ENCODE measurements at regions not wholly inside any gene's neighbourhood (a gene's known extent, or its start where the extent isn't known, plus 50 kb on each side); places are given as distances from the start of the nearest gene placed in this dataset.

- Histone ChIP-seq H3K27me3 (no peaks in the 10 kb centered on the region), H3K4me3 (no peak overlapping the region), H3K36me3 (no peaks in the 10 kb centered on the region), H3K9me3 (no peaks in the 10 kb centered on the region)
- DNase-seq, result no peak
Measured at GRCh38 chr12:98213556-98213955, 301.8 kb upstream of the TMPO start.

- Histone ChIP-seq H3K36me3 (no peaks in the 10 kb centered on the region), H3K9me3 (no peaks in the 10 kb centered on the region), H3K4me3 (no peak overlapping the region), H3K27me3 (no peaks in the 10 kb centered on the region)
- no peak for DNase-seq
Measured at GRCh38 chr12:98217257-98217656, 298.1 kb upstream of the TMPO start.

GRCh38 chr12:98220636-98221035 lies 294.8 kb upstream of the TMPO start:
- no peaks in the 10 kb centered on the region for H3K9me3 ChIP-seq
- H3K4me3 ChIP-seq, result no peak overlapping the region
- H3K27me3 ChIP-seq, result no peaks in the 10 kb centered on the region

GRCh38 chr12:98221243-98221808 lies 294.1 kb upstream of the TMPO start:
- Histone ChIP-seq H3K9me3 (no peaks in the 10 kb centered on the region), H3K27me3 (no peaks in the 10 kb centered on the region), H3K4me3 (no peak overlapping the region), H3K36me3 (no peaks in the 10 kb centered on the region)
- DNase-seq, result no peak

More at GRCh38 chr12:98220636-98221035, 294.8 kb upstream of the TMPO start:
- no peak for DNase-seq
- no peaks in the 10 kb centered on the region for H3K36me3 ChIP-seq

GRCh38 chr12:98222135-98222534 lies 293.3 kb upstream of the TMPO start:
- H3K36me3 ChIP-seq, result no peaks in the 10 kb centered on the region
- no peak overlapping the region for H3K4me3 ChIP-seq
- no peaks in the 10 kb centered on the region for H3K27me3 ChIP-seq
- H3K9me3 ChIP-seq, result no peaks in the 10 kb centered on the region
- no peak for DNase-seq

GRCh38 chr12:98224584-98225221 lies 290.7 kb upstream of the TMPO start:
- Histone ChIP-seq H3K27me3 (no peaks in the 10 kb centered on the region), H3K4me3 (no peak overlapping the region), H3K9me3 (no peaks in the 10 kb centered on the region), H3K36me3 (no peaks in the 10 kb centered on the region)
- no peak for DNase-seq

GRCh38 chr12:98227162-98227561 lies 288.2 kb upstream of the TMPO start:
- Histone ChIP-seq H3K9me3 (no peaks in the 10 kb centered on the region), H3K36me3 (no peaks in the 10 kb centered on the region), H3K27me3 (no peaks in the 10 kb centered on the region; the same call in 1 of the 2 replicates), H3K4me3 (no peak overlapping the region)
- DNase-seq, result no peak

GRCh38 chr12:98228683-98229539 lies 286.5 kb upstream of the TMPO start:
- H3K27me3 ChIP-seq, result no peaks in the 10 kb centered on the region; the same call in 1 of the 2 replicates
- H3K4me3 ChIP-seq, result no peak overlapping the region
- DNase-seq, result no peak
- no peaks in the 10 kb centered on the region for H3K36me3 ChIP-seq
- no peaks in the 10 kb centered on the region for H3K9me3 ChIP-seq

- DNase-seq, result no peak
- Histone ChIP-seq H3K27me3 (no peaks in the 10 kb centered on the region; the same call in 1 of the 2 replicates), H3K36me3 (no peaks in the 10 kb centered on the region)
Measured at GRCh38 chr12:98229540-98229924, 285.9 kb upstream of the TMPO start.

GRCh38 chr12:98232753-98233390 lies 282.5 kb upstream of the TMPO start:
- H3K36me3 ChIP-seq, result no peaks in the 10 kb centered on the region
- no peaks in the 10 kb centered on the region; the same call in 1 of the 2 replicates for H3K27me3 ChIP-seq
- H3K4me3 ChIP-seq, result no peak overlapping the region
- DNase-seq, result no peak
- no peaks in the 10 kb centered on the region for H3K9me3 ChIP-seq

More at GRCh38 chr12:98229540-98229924, 285.9 kb upstream of the TMPO start:
- no peaks in the 10 kb centered on the region for H3K9me3 ChIP-seq
- no peak overlapping the region for H3K4me3 ChIP-seq

GRCh38 chr12:98235301-98235700 lies 280.1 kb upstream of the TMPO start:
- Histone ChIP-seq H3K9me3 (no peaks in the 10 kb centered on the region), H3K36me3 (no peaks in the 10 kb centered on the region), H3K27me3 (no peaks in the 10 kb centered on the region; the same call in 1 of the 2 replicates), H3K4me3 (no peak overlapping the region)
- no peak for DNase-seq

GRCh38 chr12:98238515-98239130 lies 276.8 kb upstream of the TMPO start:
- Histone ChIP-seq H3K27me3 (no peaks in the 10 kb centered on the region), H3K9me3 (no peaks in the 10 kb centered on the region), H3K36me3 (no peaks in the 10 kb centered on the region), H3K4me3 (no peak overlapping the region)
- DNase-seq, result peak; percentile 70

GRCh38 chr12:98243190-98243589 lies 272.2 kb upstream of the TMPO start:
- no peaks in the 10 kb centered on the region for H3K27me3 ChIP-seq
- H3K4me3 ChIP-seq, result no peak overlapping the region
- no peaks in the 10 kb centered on the region for H3K36me3 ChIP-seq
- DNase-seq, result no peak
- H3K9me3 ChIP-seq, result no peaks in the 10 kb centered on the region

GRCh38 chr12:98244136-98244535 lies 271.3 kb upstream of the TMPO start:
- no peaks in the 10 kb centered on the region for H3K9me3 ChIP-seq
- DNase-seq, result no peak
- H3K27me3 ChIP-seq, result no peaks in the 10 kb centered on the region
- H3K4me3 ChIP-seq, result no peak overlapping the region
- H3K36me3 ChIP-seq, result no peaks in the 10 kb centered on the region

GRCh38 chr12:98253207-98254037 lies 262.0 kb upstream of the TMPO start:
- Histone ChIP-seq H3K27me3 (no peaks in the 10 kb centered on the region), H3K9me3 (no peaks in the 10 kb centered on the region), H3K4me3 (no peak overlapping the region), H3K36me3 (no peaks in the 10 kb centered on the region)
- DNase-seq, result no peak

GRCh38 chr12:98256830-98257229 lies 258.6 kb upstream of the TMPO start:
- no peak for DNase-seq
- H3K9me3 ChIP-seq, result no peaks in the 10 kb centered on the region
- H3K27me3 ChIP-seq, result no peaks in the 10 kb centered on the region
- no peak overlapping the region for H3K4me3 ChIP-seq
- no peaks in the 10 kb centered on the region for H3K36me3 ChIP-seq
